Body of pancreas (tissue), 4 donors: ENCODE measurements at regions not wholly inside any gene's neighbourhood (a gene's known extent, or its start where the extent isn't known, plus 50 kb on each side); places are given as distances from the start of the nearest gene placed in this dataset.

Source experiments
- CTCF ChIP-seq, 7 experiments: fragments of 450-650 bp in 4 of 7; fragments of 200-600 bp in 3 of 7; sonication (generic) in 3 of 7; IDR thresholded peaks; one replicate each; pipeline ENCODE4 v1.5.1; 2016 to 2019; ENCODE audit warnings: antibody characterized with exemption in 7 of 7
- POLR2A ChIP-seq, 3 donors: fragments of 450-650 bp; IDR thresholded peaks; one replicate each; pipeline ENCODE4 v1.6.1; 2016; ENCODE audit warnings: antibody characterized with exemption in 3 of 3, mild to moderate bottlenecking in 2 of 3

DNA sequence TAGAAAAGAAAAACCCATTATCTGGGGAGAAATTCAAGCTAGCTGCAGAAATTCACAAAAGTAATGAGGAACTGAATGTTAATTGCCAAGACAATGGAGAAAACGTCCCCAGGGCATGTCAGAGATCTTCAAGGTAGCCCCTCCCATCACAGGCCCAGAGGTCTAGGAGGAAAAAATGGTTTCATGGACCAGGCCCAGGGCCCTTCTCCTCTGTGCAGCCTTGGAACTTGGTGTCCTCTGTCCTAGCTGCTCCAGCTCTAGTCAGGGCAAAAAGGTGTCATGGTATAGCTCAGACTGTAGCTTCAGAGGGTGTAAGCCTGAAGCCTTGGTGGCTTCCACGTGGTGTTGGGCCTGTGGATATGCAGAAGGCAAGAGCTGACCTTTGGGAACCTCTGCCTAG is 411.8 kb downstream of the ADRA2A start:
- TF ChIP-seq POLR2A (IDR thresholded peaks at IDR 0.05) (no peak), CTCF (IDR thresholded peaks at IDR 0.05) (no peak)
